Naive B cell (primary cell): ENCODE measurements at regions not wholly inside any gene's neighbourhood (a gene's known extent, or its start where the extent isn't known, plus 50 kb on each side); places are given as distances from the start of the nearest gene placed in this dataset.

Experiments
- ATAC-seq, 2 donors: fragments of 150-1000 bp; cut with Tn5 transposase; 2 replicates each; pipeline ENCODE4 v1.10.0; 2021; ENCODE audit warnings: low read depth in 2 of 2, mild to moderate bottlenecking in 2 of 2, moderate library complexity in 2 of 2
- DNase-seq: peaks from one replicate; pipeline ENCODE4 v3.0.0; 2022
- H3K27ac Mint-ChIP-seq, 6 donors: one replicate each; pipeline ENCODE4 v1.8.0; 2020 to 2022; ENCODE audit warnings: mild to moderate bottlenecking in 6 of 6, mixed read lengths in 6 of 6, moderate library complexity in 5 of 6, inconsistent platforms in 2 of 6
- H3K27me3 Mint-ChIP-seq, 3 donors: one replicate each; pipeline ENCODE4 v1.8.0; 2021 to 2022; ENCODE audit warnings: mixed read lengths in 3 of 3, mild to moderate bottlenecking in 1 of 3
- H3K36me3 Mint-ChIP-seq, 2 donors: one replicate each; pipeline ENCODE4 v1.8.0; 2020 to 2022; ENCODE audit warnings: mixed read lengths in 2 of 2, inconsistent platforms in 1 of 2, mild to moderate bottlenecking in 1 of 2
- H3K4me1 Mint-ChIP-seq, 3 donors: one replicate each; pipeline ENCODE4 v1.8.0; 2020 to 2022; ENCODE audit warnings: mixed read lengths in 3 of 3, inconsistent platforms in 1 of 3, mild to moderate bottlenecking in 1 of 3, moderate library complexity in 1 of 3
- H3K4me3 Mint-ChIP-seq, 8 donors: one replicate each; pipeline ENCODE4 v1.8.0; 2020 to 2022; ENCODE audit warnings: mild to moderate bottlenecking in 8 of 8, mixed read lengths in 8 of 8, moderate library complexity in 8 of 8, inconsistent platforms in 2 of 8
- H3K9me3 Mint-ChIP-seq, 7 donors: one replicate each; pipeline ENCODE4 v1.8.0; 2020 to 2022; ENCODE audit warnings: mixed read lengths in 7 of 7, mild to moderate bottlenecking in 5 of 7, inconsistent platforms in 2 of 7, moderate library complexity in 1 of 7

GRCh38 chr1:78360584-78360983, 130.2 kb upstream of the PTGFR start:
- Mint-ChIP-seq H3K36me3 (no peaks in the 10 kb centered on the region), H3K4me1 (no peaks in the 10 kb centered on the region), H3K4me3 (no peak overlapping the region), H3K27me3 (no peaks in the 10 kb centered on the region), H3K27ac (no peak overlapping the region), H3K9me3 (no peaks in the 10 kb centered on the region)
- DNase-seq = no peak
- ATAC-seq = no peak

- Mint-ChIP-seq H3K27ac (no peak overlapping the region), H3K9me3 (no peaks in the 10 kb centered on the region), H3K27me3 (peaks cover 0 to 6% (median 0%) of the 10 kb centered on the region in 3 donors), H3K4me3 (no peak overlapping the region), H3K4me1 (no peaks in the 10 kb centered on the region), H3K36me3 (no peaks in the 10 kb centered on the region)
- DNase-seq = no peak
- ATAC-seq = no peak
These were observed 123.1 kb upstream of the PTGFR start for GRCh38 chr1:78367700-78368099.

- ATAC-seq (no peak), DNase-seq (no peak)
- Mint-ChIP-seq H3K4me3 (no peak overlapping the region), H3K27ac (no peak overlapping the region), H3K4me1 (no peaks in the 10 kb centered on the region), H3K9me3 (peaks cover 0 to under 1% (median 0%) of the 10 kb centered on the region in 7 donors), H3K36me3 (no peaks in the 10 kb centered on the region), H3K27me3 (peaks cover 0 to 6% (median 0%) of the 10 kb centered on the region in 3 donors)
These were observed 121.2 kb upstream of the PTGFR start for GRCh38 chr1:78369546-78369945.

- Mint-ChIP-seq H3K36me3 (no peaks in the 10 kb centered on the region), H3K27me3 (peaks cover 0 to 6% (median 0%) of the 10 kb centered on the region in 3 donors), H3K4me3 (no peak overlapping the region), H3K4me1 (no peaks in the 10 kb centered on the region), H3K9me3 (peaks cover 0 to 2% (median 0%) of the 10 kb centered on the region in 7 donors), H3K27ac (peak overlapping the region in 1 of 6 donors; percentile 1)
- ATAC-seq (no peak), DNase-seq (no peak)
These were observed 120.4 kb upstream of the PTGFR start for GRCh38 chr1:78370356-78370755.

DNA sequence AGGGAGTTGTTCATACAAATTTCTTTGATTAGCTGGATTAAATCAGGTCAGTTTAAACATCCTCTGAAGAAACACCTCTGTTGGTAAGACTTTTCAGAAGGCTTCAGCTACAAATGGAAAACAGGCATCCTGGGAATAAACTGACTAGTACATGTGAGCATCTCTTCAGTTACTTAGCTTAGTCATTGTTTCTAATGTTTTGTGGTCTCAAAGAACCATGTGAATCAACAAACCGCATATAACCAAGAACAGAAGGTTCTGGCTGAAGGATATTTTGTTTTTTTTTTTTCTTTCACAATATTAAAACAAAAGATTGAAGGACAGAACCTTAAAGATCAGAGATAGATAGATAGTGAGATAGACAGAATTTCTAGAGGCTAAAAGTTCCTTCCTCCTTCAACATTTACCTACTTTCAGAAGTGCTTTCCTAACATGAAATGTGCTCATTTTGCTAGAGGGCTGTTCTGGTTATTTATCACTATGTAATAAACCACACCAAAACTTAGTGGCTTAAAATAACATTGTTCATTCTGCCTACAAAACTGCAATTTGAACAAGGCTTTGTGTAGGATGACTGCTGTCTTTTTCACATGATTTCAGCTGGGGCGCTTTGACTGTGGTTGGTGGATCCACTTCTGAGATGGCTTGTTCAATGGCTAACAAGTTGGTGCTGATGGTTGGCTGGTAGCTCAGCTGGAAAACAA, 119.8 kb upstream of the PTGFR start:
- peaks cover 0 to 6% (median 0%) of the 10 kb centered on the region in 3 donors for H3K27me3 Mint-ChIP-seq
- no peaks in the 10 kb centered on the region for H3K4me1 Mint-ChIP-seq
- DNase-seq (no peak), ATAC-seq (no peak)
- peaks cover 0 to 2% (median 0%) of the 10 kb centered on the region in 7 donors for H3K9me3 Mint-ChIP-seq
- H3K4me3 Mint-ChIP-seq = no peak overlapping the region
- H3K36me3 Mint-ChIP-seq = no peaks in the 10 kb centered on the region
- H3K27ac Mint-ChIP-seq = no peak overlapping the region

GRCh38 chr1:78373676-78374075, 117.1 kb upstream of the PTGFR start:
- Mint-ChIP-seq H3K9me3 (peaks cover 0 to 2% (median 0%) of the 10 kb centered on the region in 7 donors), H3K4me3 (no peak overlapping the region), H3K27me3 (peaks cover 0 to 3% (median 0%) of the 10 kb centered on the region in 3 donors), H3K36me3 (no peaks in the 10 kb centered on the region), H3K27ac (no peak overlapping the region), H3K4me1 (no peaks in the 10 kb centered on the region)
- DNase-seq (no peak), ATAC-seq (no peak)

DNA sequence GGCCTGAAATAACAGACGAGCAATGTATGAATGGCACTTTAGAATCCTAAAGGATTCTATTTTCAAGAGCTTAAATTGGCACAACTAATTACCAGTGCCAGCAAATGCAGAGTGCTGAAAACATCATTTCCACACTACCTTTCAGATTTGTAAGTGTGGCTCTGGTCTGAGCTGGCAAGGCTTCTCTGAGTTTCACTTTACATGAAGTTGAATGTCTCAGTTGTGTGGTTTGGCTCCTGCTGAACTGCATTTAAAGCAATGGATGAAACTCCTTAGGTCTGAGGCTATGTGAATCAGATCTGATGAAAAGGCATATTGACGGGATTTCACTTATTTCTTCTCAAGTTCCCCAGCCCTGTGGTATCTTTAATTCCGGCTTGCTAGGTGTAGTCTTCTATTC, 114.8 kb upstream of the PTGFR start:
- Mint-ChIP-seq H3K4me3 (no peak overlapping the region), H3K27me3 (no peaks in the 10 kb centered on the region), H3K9me3 (peaks cover 0 to 2% (median 0%) of the 10 kb centered on the region in 7 donors), H3K27ac (no peak overlapping the region), H3K36me3 (no peaks in the 10 kb centered on the region), H3K4me1 (no peaks in the 10 kb centered on the region)
- ATAC-seq (no peak), DNase-seq (no peak)

DNA sequence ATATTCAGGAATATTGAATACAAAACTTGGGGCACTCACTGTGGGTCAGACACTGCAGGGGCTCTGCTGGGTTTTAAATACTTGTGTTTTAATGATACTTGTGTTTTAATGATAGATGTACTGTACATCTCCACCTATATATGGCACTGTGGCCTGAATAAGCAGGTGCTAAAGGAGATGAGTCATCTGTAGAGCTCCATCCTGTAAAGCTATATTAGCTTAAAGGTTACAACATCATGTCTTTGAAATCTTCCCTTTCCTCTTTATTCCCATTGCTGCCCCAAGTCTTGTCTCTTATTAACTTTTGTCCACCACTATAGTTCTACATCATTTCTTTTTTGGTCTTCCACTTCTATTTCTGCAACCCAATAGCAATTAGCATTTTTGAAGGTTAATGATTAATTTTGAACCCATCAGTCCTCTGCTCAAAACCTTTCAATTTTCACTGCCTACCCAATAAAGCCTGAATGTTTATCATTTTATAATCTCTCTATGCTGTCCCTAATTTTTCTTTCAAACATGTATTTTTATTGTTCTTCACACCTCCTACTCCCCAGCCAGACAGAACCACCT, 113.3 kb upstream of the PTGFR start:
- no peak for ATAC-seq
- H3K4me3 Mint-ChIP-seq = no peak overlapping the region
- H3K36me3 Mint-ChIP-seq = no peaks in the 10 kb centered on the region
- no peaks in the 10 kb centered on the region for H3K4me1 Mint-ChIP-seq
- H3K27ac Mint-ChIP-seq = no peak overlapping the region
- H3K9me3 Mint-ChIP-seq = peaks cover 0 to 2% (median 0%) of the 10 kb centered on the region in 7 donors
- no peak for DNase-seq
- no peaks in the 10 kb centered on the region for H3K27me3 Mint-ChIP-seq

GRCh38 chr1:78383923-78384322, 106.9 kb upstream of the PTGFR start:
- DNase-seq = no peak
- no peaks in the 10 kb centered on the region for H3K4me1 Mint-ChIP-seq
- H3K4me3 Mint-ChIP-seq = no peak overlapping the region
- H3K27ac Mint-ChIP-seq = no peak overlapping the region
- H3K36me3 Mint-ChIP-seq = no peaks in the 10 kb centered on the region
- peaks cover 0 to 4% (median 1%) of the 10 kb centered on the region in 7 donors for H3K9me3 Mint-ChIP-seq
- no peaks in the 10 kb centered on the region for H3K27me3 Mint-ChIP-seq
- no peak for ATAC-seq

DNA sequence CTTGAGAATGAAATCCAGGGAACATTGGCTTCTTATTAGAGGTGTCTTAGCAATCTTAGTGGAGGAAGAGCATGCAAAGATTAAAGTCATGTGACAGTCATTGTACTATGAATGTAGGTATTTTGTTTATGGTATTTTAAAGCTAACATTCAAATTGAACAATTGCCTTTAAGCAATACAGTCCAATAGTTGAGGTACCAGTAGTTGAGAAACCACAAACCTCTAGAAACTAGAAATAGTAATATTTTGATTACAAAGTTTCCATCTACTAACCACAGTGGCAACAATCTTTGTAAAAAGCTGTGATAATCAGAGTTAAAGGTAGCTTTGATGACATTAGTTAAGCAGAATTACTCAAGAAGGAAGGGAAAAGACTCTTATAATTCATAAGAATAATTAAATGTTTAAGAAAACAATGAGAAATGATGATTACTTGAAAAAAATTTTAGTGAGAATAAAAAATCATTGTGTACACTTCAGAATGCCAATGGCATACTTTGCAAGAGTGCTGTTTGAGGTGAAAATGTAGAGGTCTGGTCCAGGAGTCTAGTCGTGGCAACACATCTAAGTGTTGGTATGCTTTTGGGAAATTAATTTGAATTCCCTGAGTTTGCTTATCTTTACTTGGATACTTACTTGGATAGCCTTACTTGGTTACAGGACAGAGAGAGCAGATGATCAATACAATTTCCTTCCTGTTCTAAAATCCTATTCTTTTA, 104.9 kb upstream of the PTGFR start:
- no peak for DNase-seq
- H3K9me3 Mint-ChIP-seq = peaks cover 0 to 4% (median 1%) of the 10 kb centered on the region in 7 donors
- no peak for ATAC-seq
- no peaks in the 10 kb centered on the region for H3K36me3 Mint-ChIP-seq
- no peak overlapping the region for H3K27ac Mint-ChIP-seq
- no peaks in the 10 kb centered on the region for H3K4me1 Mint-ChIP-seq
- H3K4me3 Mint-ChIP-seq = no peak overlapping the region
- no peaks in the 10 kb centered on the region for H3K27me3 Mint-ChIP-seq

- Mint-ChIP-seq H3K27me3 (no peaks in the 10 kb centered on the region), H3K27ac (no peak overlapping the region)
- no peak for ATAC-seq
These were observed 103.6 kb upstream of the PTGFR start for GRCh38 chr1:78387201-78387600.

DNA sequence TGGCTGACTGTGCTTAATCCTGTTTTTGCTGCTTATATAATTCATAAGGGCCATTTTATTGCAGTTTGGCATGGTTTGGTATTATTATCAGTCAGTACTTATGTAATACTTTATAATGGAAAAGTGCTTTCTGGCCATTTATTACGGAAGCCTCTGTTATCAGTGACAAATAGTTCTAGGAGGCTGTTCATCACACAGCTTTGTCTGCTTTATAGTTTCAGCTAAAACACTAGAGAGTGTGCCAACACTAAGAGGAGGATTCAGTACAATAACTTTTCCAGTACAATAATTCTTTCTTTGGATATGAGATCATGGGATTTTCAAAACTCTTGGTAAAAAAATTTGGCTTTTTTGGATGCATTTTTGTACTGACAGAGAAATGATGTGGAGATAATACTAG, 102.9 kb upstream of the PTGFR start:
- Mint-ChIP-seq H3K27ac (no peak overlapping the region), H3K4me3 (no peak overlapping the region), H3K36me3 (no peaks in the 10 kb centered on the region), H3K4me1 (no peaks in the 10 kb centered on the region), H3K27me3 (no peaks in the 10 kb centered on the region), H3K9me3 (peaks cover 0 to 6% (median 2%) of the 10 kb centered on the region in 7 donors)
- ATAC-seq (no peak), DNase-seq (no peak)

More at GRCh38 chr1:78387201-78387600, 103.6 kb upstream of the PTGFR start:
- Mint-ChIP-seq H3K4me1 (no peaks in the 10 kb centered on the region), H3K36me3 (no peaks in the 10 kb centered on the region), H3K4me3 (no peak overlapping the region), H3K9me3 (peaks cover 0 to 4% (median 1%) of the 10 kb centered on the region in 7 donors)
- DNase-seq = no peak

DNA sequence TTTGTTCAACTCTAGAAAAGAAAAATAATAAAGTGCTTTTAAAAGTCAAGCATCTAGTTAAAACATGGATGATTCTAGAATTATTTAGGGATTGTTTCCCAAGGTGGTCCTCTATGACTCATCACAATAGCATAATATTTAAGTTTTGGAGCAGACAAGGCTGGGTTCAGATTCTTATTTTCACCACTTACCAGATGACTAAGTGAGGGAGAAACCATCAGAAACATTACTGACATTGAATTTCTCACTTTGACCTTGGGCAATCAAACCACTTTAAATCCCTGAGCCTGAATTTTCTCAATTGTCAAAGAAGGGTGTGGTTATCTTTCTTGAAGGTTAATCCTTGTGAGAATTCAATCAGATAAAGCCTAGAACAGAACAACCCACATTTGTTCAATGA, 102.5 kb upstream of the PTGFR start:
- no peak overlapping the region for H3K4me3 Mint-ChIP-seq
- H3K27ac Mint-ChIP-seq = no peak overlapping the region

DNA sequence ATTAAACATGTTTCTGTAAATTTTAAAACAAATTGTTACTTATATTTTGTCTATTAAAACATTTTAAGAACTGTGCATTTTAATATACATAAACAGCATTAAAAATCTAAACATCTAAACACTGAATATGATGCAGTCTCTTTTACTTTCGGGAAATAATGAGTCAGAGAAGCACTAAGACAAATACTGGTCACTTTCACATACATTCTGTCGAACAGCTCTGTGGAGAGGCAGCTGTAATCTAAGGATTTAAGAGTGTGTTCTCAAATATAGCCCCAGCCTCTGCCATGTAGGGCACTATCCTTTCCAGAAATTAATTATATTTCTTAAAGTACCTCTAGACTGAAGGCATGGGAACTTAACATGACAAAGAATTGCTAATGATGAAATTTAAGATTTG, 89.6 kb upstream of the PTGFR start:
- DNase-seq (no peak), ATAC-seq (no peak)
- Mint-ChIP-seq H3K9me3 (peaks cover 0 to 9% (median 0%) of the 10 kb centered on the region in 7 donors), H3K4me1 (no peaks in the 10 kb centered on the region), H3K27me3 (peaks cover 0 to 4% (median 0%) of the 10 kb centered on the region in 3 donors), H3K27ac (no peak overlapping the region), H3K4me3 (no peak overlapping the region), H3K36me3 (no peaks in the 10 kb centered on the region)

More for the DNA sequence above, 102.5 kb upstream of the PTGFR start:
- no peaks in the 10 kb centered on the region for H3K27me3 Mint-ChIP-seq
- ATAC-seq (no peak), DNase-seq (no peak)
- H3K4me1 Mint-ChIP-seq = no peaks in the 10 kb centered on the region
- peaks cover 0 to 10% (median 2%) of the 10 kb centered on the region in 7 donors for H3K9me3 Mint-ChIP-seq
- no peaks in the 10 kb centered on the region for H3K36me3 Mint-ChIP-seq
